Keratinocyte (primary cell): ENCODE measurements at regions not wholly inside any gene's neighbourhood (a gene's known extent, or its start where the extent isn't known, plus 50 kb on each side); places are given as distances from the start of the nearest gene placed in this dataset.
"Not testable (repeated sequence)": the region's sequence is repeated elsewhere in the genome, so short reads cannot be mapped to it uniquely, and the experiment has no call there.

Experiments
- EZH2 ChIP-seq: IDR thresholded peaks from one replicate; pipeline ENCODE4 v1.6.1; 2012; ENCODE audit warnings: inconsistent platforms, mild to moderate bottlenecking, low read length, moderate library complexity
- TF ChIP-seq, protein P1 (sequence below), 3 experiments: IDR thresholded peaks in 1 of 3; conservative IDR thresholded peaks in 1 of 3; optimal IDR thresholded peaks in 1 of 3; 2 replicates in 2 of 3; 3 replicates in 1 of 3; pipeline versions ENCODE3 to v1.5.1; 2011; ENCODE audit warnings: low read length in 3 of 3, mild to moderate bottlenecking in 3 of 3, moderate library complexity in 2 of 3, control low read depth in 1 of 3, inconsistent platforms in 1 of 3; ENCODE audit not compliant: insufficient read depth in 2 of 3; ENCODE audit errors: extremely low read depth in 1 of 3

DNA sequence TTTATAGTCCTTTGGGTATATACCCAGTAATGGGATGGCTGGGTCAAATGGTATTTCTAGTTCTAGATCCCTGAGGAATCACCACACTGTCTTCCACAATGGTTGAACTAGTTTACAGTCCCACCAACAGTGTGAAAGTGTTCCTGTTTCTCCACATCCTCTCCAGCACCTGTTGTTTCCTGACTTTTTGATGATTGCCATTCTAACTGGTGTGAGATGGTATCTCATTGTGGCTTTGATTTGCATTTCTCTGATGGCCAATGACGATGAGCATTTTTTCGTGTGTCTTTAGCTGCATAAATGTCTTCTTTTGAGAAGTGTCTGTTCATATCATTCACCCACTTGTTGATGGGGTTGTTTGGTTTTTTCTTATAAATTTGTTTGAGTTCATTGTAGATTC is 612.5 kb upstream of the SGCD start:
- TF ChIP-seq, protein P1, sequence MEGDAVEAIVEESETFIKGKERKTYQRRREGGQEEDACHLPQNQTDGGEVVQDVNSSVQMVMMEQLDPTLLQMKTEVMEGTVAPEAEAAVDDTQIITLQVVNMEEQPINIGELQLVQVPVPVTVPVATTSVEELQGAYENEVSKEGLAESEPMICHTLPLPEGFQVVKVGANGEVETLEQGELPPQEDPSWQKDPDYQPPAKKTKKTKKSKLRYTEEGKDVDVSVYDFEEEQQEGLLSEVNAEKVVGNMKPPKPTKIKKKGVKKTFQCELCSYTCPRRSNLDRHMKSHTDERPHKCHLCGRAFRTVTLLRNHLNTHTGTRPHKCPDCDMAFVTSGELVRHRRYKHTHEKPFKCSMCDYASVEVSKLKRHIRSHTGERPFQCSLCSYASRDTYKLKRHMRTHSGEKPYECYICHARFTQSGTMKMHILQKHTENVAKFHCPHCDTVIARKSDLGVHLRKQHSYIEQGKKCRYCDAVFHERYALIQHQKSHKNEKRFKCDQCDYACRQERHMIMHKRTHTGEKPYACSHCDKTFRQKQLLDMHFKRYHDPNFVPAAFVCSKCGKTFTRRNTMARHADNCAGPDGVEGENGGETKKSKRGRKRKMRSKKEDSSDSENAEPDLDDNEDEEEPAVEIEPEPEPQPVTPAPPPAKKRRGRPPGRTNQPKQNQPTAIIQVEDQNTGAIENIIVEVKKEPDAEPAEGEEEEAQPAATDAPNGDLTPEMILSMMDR (optimal IDR thresholded peaks at IDR 0.05 in 1 of 3, IDR thresholded peaks at IDR 0.05 in 1 of 3, conservative IDR thresholded peaks at IDR 0.05 in 1 of 3; ENCODE audit: extremely low read depth in 1 of 3, insufficient read depth in 2 of 3, low read length in 3 of 3): not testable (repeated sequence)
- not testable (repeated sequence) for TF ChIP-seq EZH2
